B cell (primary cell): ENCODE measurements at regions not wholly inside any gene's neighbourhood (a gene's known extent, or its start where the extent isn't known, plus 50 kb on each side); places are given as distances from the start of the nearest gene placed in this dataset.

Experiments used
- ATAC-seq: fragments of 200-7000 bp; cut with Tn5 transposase; one replicate; pipeline ENCODE4 v1.10.0; 2021; ENCODE audit warnings: low read depth, mild to moderate bottlenecking, moderate number of reproducible peaks, moderate library complexity
- CTCF ChIA-PET: fragments of 350-600 bp; sonication (Branson Sonifier 250); formaldehyde crosslinking; loops from one replicate; lab custom pipeline; 2021; ENCODE audit warnings: antibody characterized with exemption, inconsistent platforms; lab: Charles Lee
- POLR2A ChIA-PET: fragments of 350-600 bp; sonication (Branson Sonifier 250); formaldehyde crosslinking; loops from one replicate; lab custom pipeline; 2021; ENCODE audit warnings: antibody characterized with exemption; lab: Charles Lee
- DNase-seq: peaks from one replicate; pipeline ENCODE4 v3.0.0; 2013
- H2AFZ ChIP-seq: 2 replicates; pipeline ENCODE4 v1.6.1; 2012; ENCODE audit warnings: mild to moderate bottlenecking, low read depth, low read length; ENCODE audit not compliant: insufficient read depth, poor library complexity, severe bottlenecking
- H3K27ac ChIP-seq, 2 donors: 1 replicate in 1 of 2; 2 replicates in 1 of 2; pipeline ENCODE4 v1.5.1; 2012 to 2013; ENCODE audit warnings: low read length in 2 of 2, mild to moderate bottlenecking in 2 of 2, moderate library complexity in 1 of 2
- H3K27me3 ChIP-seq, 4 experiments: fragments of 200-600 bp in 1 of 4; sonication (generic) in 1 of 4; replicated peaks in 1 of 4; 1 replicate in 2 of 4; 2 replicates in 2 of 4; pipeline versions ENCODE4 v1.6.1 to v1.7.0; 2013 to 2016; ENCODE audit warnings: low read length in 3 of 4, mild to moderate bottlenecking in 2 of 4, mixed read lengths in 1 of 4, moderate library complexity in 1 of 4; ENCODE audit not compliant: insufficient read depth in 4 of 4, control insufficient read depth in 3 of 4; ENCODE audit errors: control extremely low read depth in 1 of 4
- H3K36me3 ChIP-seq, 2 experiments: replicated peaks in 1 of 2; 1 replicate in 1 of 2; 2 replicates in 1 of 2; pipeline versions ENCODE4 v1.6.1 to v1.7.1; 2013; ENCODE audit warnings: low read length in 1 of 2; ENCODE audit not compliant: insufficient read depth in 2 of 2, control insufficient read depth in 1 of 2; ENCODE audit errors: control extremely low read depth in 1 of 2, extremely low read depth in 1 of 2
- H3K4me1 ChIP-seq, 2 donors: fragments of 200-600 bp in 1 of 2; sonication (generic) in 1 of 2; 1 replicate in 1 of 2; 2 replicates in 1 of 2; pipeline versions ENCODE4 v1.5.1 to v1.6.1; 2013 to 2017; ENCODE audit warnings: low read length in 2 of 2; ENCODE audit not compliant: control insufficient read depth in 2 of 2, insufficient read depth in 2 of 2
- H3K4me2 ChIP-seq: replicated peaks from 2 replicates; pipeline ENCODE3; 2012; ENCODE audit warnings: mild to moderate bottlenecking, low read depth, low read length; ENCODE audit not compliant: poor library complexity, severe bottlenecking
- H3K4me3 ChIP-seq, 5 experiments: fragments of 200-600 bp in 1 of 5; sonication (generic) in 1 of 5; 1 replicate in 3 of 5; 2 replicates in 2 of 5; pipeline versions ENCODE4 v1.5.1 to v1.7.0; 2011 to 2016; ENCODE audit warnings: low read length in 4 of 5, mild to moderate bottlenecking in 4 of 5, low read depth in 2 of 5, control low read depth in 1 of 5, moderate library complexity in 1 of 5; ENCODE audit not compliant: insufficient read depth in 1 of 5; ENCODE audit errors: control extremely low read depth in 1 of 5, extremely low read depth in 1 of 5
- H3K79me2 ChIP-seq: fragments of 200-600 bp; sonication (generic); one replicate; pipeline ENCODE4 v1.6.0; 2016; ENCODE audit warnings: low read length; ENCODE audit not compliant: control insufficient read depth, insufficient read depth
- H3K9ac ChIP-seq: fragments of 200-600 bp; sonication (generic); 2 replicates; pipeline ENCODE4 v1.6.1; 2017; ENCODE audit warnings: mild to moderate bottlenecking, low read length, moderate library complexity
- H3K9me3 ChIP-seq, 3 donors: one replicate each; pipeline versions ENCODE4 v1.6.1 to v1.7.1; 2013; ENCODE audit warnings: low read length in 2 of 3; ENCODE audit not compliant: control insufficient read depth in 2 of 3, insufficient read depth in 1 of 3; ENCODE audit errors: control extremely low read depth in 1 of 3
- H4K20me1 ChIP-seq: 2 replicates; pipeline ENCODE4 v1.6.0; 2012; ENCODE audit warnings: mild to moderate bottlenecking, low read length; ENCODE audit not compliant: insufficient read depth, control insufficient read depth, poor library complexity, severe bottlenecking
- H3K27ac Mint-ChIP-seq: one replicate; pipeline ENCODE4 v1.8.0; 2021; ENCODE audit warnings: mixed read lengths
- H3K27me3 Mint-ChIP-seq: one replicate; pipeline ENCODE4 v1.8.0; 2021; ENCODE audit warnings: mixed read lengths
- H3K4me1 Mint-ChIP-seq: one replicate; pipeline ENCODE4 v1.8.0; 2021; ENCODE audit warnings: mixed read lengths
- H3K4me3 Mint-ChIP-seq: one replicate; pipeline ENCODE4 v1.8.0; 2021; ENCODE audit warnings: mixed read lengths
- H3K9me3 Mint-ChIP-seq: one replicate; pipeline ENCODE4 v1.8.0; 2022; ENCODE audit warnings: mixed read lengths; ENCODE audit not compliant: insufficient read depth
- EZH2 ChIP-seq: IDR thresholded peaks from 2 replicates; pipeline ENCODE4 v1.6.1; 2012; ENCODE audit warnings: borderline replicate concordance, low read depth, mild to moderate bottlenecking, moderate library complexity, low read length; ENCODE audit not compliant: insufficient read depth, poor library complexity, severe bottlenecking
- WGBS: methylation state at CpG from one replicate; pipeline ENCODE4 v1.1.5; 2013; ENCODE audit warnings: missing lambda C conversion rate; ENCODE audit not compliant: insufficient coverage; 5-methylcytosine and 5-hydroxymethylcytosine counted together
- intact Hi-C: fragments of 100-400 bp; cut with micrococcal nuclease; formaldehyde crosslinking; loops from one replicate; pipeline ENCODE4 v1.10.0; 2022
- TF ChIP-seq, protein P1 (sequence below): fragments of 200-600 bp; IDR thresholded peaks from one replicate; pipeline ENCODE4 v1.8.0; 2022; ENCODE audit warnings: antibody characterized with exemption, mild to moderate bottlenecking

- Histone ChIP-seq H3K4me1 (no peaks in the 10 kb centered on the region), H3K9ac (no peak overlapping the region), H3K27ac (no peak overlapping the region), H4K20me1 (no peaks in the 10 kb centered on the region), H3K4me2 (no peak overlapping the region), H3K27me3 (no peaks in the 10 kb centered on the region), H3K4me3 (no peak overlapping the region), H3K79me2 (no peaks in the 10 kb centered on the region), H3K9me3 (peaks cover 0 to 4% (median 0%) of the 10 kb centered on the region in 3 donors), H3K36me3 (no peaks in the 10 kb centered on the region), H2AFZ (no peak overlapping the region)
- no peaks in the 10 kb centered on the region for H3K27me3 Mint-ChIP-seq
- ATAC-seq = no peak
- no peak for TF ChIP-seq EZH2
- TF ChIP-seq, protein P1, sequence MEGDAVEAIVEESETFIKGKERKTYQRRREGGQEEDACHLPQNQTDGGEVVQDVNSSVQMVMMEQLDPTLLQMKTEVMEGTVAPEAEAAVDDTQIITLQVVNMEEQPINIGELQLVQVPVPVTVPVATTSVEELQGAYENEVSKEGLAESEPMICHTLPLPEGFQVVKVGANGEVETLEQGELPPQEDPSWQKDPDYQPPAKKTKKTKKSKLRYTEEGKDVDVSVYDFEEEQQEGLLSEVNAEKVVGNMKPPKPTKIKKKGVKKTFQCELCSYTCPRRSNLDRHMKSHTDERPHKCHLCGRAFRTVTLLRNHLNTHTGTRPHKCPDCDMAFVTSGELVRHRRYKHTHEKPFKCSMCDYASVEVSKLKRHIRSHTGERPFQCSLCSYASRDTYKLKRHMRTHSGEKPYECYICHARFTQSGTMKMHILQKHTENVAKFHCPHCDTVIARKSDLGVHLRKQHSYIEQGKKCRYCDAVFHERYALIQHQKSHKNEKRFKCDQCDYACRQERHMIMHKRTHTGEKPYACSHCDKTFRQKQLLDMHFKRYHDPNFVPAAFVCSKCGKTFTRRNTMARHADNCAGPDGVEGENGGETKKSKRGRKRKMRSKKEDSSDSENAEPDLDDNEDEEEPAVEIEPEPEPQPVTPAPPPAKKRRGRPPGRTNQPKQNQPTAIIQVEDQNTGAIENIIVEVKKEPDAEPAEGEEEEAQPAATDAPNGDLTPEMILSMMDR = no peak
- H3K27ac Mint-ChIP-seq = no peak overlapping the region
- DNase-seq = no peak
- H3K4me1 Mint-ChIP-seq = no peaks in the 10 kb centered on the region
- no peak overlapping the region for H3K4me3 Mint-ChIP-seq
- ChIA-PET POLR2A (no interaction called here), CTCF (no interaction called here)
- no peaks in the 10 kb centered on the region for H3K9me3 Mint-ChIP-seq
- WGBS = 90% methylated on average over 14 of the region's 15 CpGs
- intact Hi-C loops = no loop called here
Measured at GRCh38 chr4:43898836-43899235, 549.8 kb downstream of the KCTD8 start.

GRCh38 chr4:43903456-43903855 lies 545.2 kb downstream of the KCTD8 start:
- H3K36me3 ChIP-seq = no peaks in the 10 kb centered on the region
- intact Hi-C loops = no loop called here
- H3K9me3 ChIP-seq = peaks cover 0 to 11% (median 0%) of the 10 kb centered on the region in 3 donors
- no peak overlapping the region for H3K9ac ChIP-seq
- TF ChIP-seq EZH2 = no peak
- TF ChIP-seq, protein P1 = no peak
- Mint-ChIP-seq H3K27ac (no peak overlapping the region), H3K4me1 (no peaks in the 10 kb centered on the region), H3K4me3 (no peak overlapping the region), H3K27me3 (no peaks in the 10 kb centered on the region), H3K9me3 (no peaks in the 10 kb centered on the region)
- H3K4me3 ChIP-seq = no peak overlapping the region
- no peaks in the 10 kb centered on the region for H3K27me3 ChIP-seq
- no peak overlapping the region for H3K4me2 ChIP-seq
- ATAC-seq (no peak), DNase-seq (no peak)
- CTCF ChIA-PET = no interaction called here
- no peaks in the 10 kb centered on the region for H3K79me2 ChIP-seq
- no peak overlapping the region for H2AFZ ChIP-seq
- H3K27ac ChIP-seq = no peak overlapping the region
- H4K20me1 ChIP-seq = no peaks in the 10 kb centered on the region
- WGBS = 100% methylated on average over 2 of the region's 4 CpGs
- H3K4me1 ChIP-seq = no peaks in the 10 kb centered on the region
- POLR2A ChIA-PET = no interaction called here
